ENCODE measurements at regions not wholly inside any gene's neighbourhood (a gene's known extent, or its start where the extent isn't known, plus 50 kb on each side); places are given as distances from the start of the nearest gene placed in this dataset.

- no peaks in the 10 kb centered on the region for H3K27me3 ChIP-seq (ENCODE audit: control insufficient read depth in 2 of 2, insufficient read depth in 2 of 2, low read length in 2 of 2)
- no peaks in the 10 kb centered on the region for H4K20me1 ChIP-seq (replicated peaks; ENCODE audit: control insufficient read depth, extremely low read depth, insufficient read depth, low read length)
- no peak overlapping the region for H3K27ac ChIP-seq (ENCODE audit: insufficient read depth, low read depth, low read length)
- H3K4me1 ChIP-seq (ENCODE audit: control insufficient read depth, extremely low read depth, insufficient read depth, low read length), result no peaks in the 10 kb centered on the region
- H3K36me3 ChIP-seq (ENCODE audit: control insufficient read depth in 2 of 2, extremely low read depth in 1 of 2, insufficient read depth in 2 of 2, low read length in 2 of 2), result no peaks in the 10 kb centered on the region
- H3K79me2 ChIP-seq (ENCODE audit: control insufficient read depth, insufficient read depth, low read length), result no peaks in the 10 kb centered on the region
- no peak overlapping the region for H3K9ac ChIP-seq (replicated peaks; ENCODE audit: extremely low read depth, insufficient read depth, low read length)
- TF ChIP-seq POLR2AphosphoS5 (IDR thresholded peaks at IDR 0.05; ENCODE audit: insufficient read depth, low read depth, low read length) (no peak), CTCF (IDR thresholded peaks at IDR 0.05; ENCODE audit: extremely low read depth in 1 of 2, insufficient read depth in 1 of 2, low read depth in 1 of 2, low read length in 2 of 2) (no peak), FOS (IDR thresholded peaks at IDR 0.05; ENCODE audit: borderline replicate concordance, insufficient read depth, low read length) (no peak)
- no peak overlapping the region for H2AFZ ChIP-seq (ENCODE audit: low read depth, low read length)
- FAIRE-seq (no peak), DNase-seq (ENCODE audit: low read depth, low spot score) (no peak)
- no peak overlapping the region for H3K4me2 ChIP-seq (ENCODE audit: insufficient read depth, low read length)
- peaks cover 2% of the 10 kb centered on the region for H3K9me3 ChIP-seq (replicated peaks; ENCODE audit: control insufficient read depth, insufficient read depth, low read length)
- CTCF ChIA-PET, result no interaction called here
- BruUV-seq (replicated peaks), result no TSS peak
- intact Hi-C loops (cut with micrococcal nuclease), result no loop called here
- no peaks in the 10 kb centered on the region for H3K9me1 ChIP-seq (replicated peaks; ENCODE audit: control insufficient read depth, extremely low read depth, insufficient read depth, low read length)
- no peak overlapping the region for H3K4me3 ChIP-seq (replicated peaks in 1 of 3; ENCODE audit: insufficient read depth in 1 of 3, low read depth in 1 of 3, low read length in 3 of 3)
- dilution Hi-C loops (cut with MboI; ENCODE audit: extremely low pct_ligation_motif_present, low sequenced_read_pairs), result no loop called here
- POLR2A ChIA-PET, result no interaction called here
These were observed 376.3 kb upstream of the PRMT6 start for GRCh38 chr1:106680216-106680615.

- BruUV-seq (replicated peaks), result no TSS peak
- H3K36me3 ChIP-seq (ENCODE audit: control insufficient read depth in 2 of 2, extremely low read depth in 1 of 2, insufficient read depth in 2 of 2, low read length in 2 of 2), result no peaks in the 10 kb centered on the region
- H3K4me3 ChIP-seq (replicated peaks in 1 of 3; ENCODE audit: insufficient read depth in 1 of 3, low read depth in 1 of 3, low read length in 3 of 3), result no peak overlapping the region
- H3K9me1 ChIP-seq (replicated peaks; ENCODE audit: control insufficient read depth, extremely low read depth, insufficient read depth, low read length), result no peaks in the 10 kb centered on the region
- no peak for TF ChIP-seq POLR2AphosphoS5 (IDR thresholded peaks at IDR 0.05; ENCODE audit: insufficient read depth, low read depth, low read length)
- no peak for DNase-seq (ENCODE audit: low read depth, low spot score)
- H3K4me1 ChIP-seq (ENCODE audit: control insufficient read depth, extremely low read depth, insufficient read depth, low read length), result no peaks in the 10 kb centered on the region
- ChIA-PET POLR2A (no interaction called here), CTCF (no interaction called here)
- no peaks in the 10 kb centered on the region for H3K27me3 ChIP-seq (ENCODE audit: control insufficient read depth in 2 of 2, insufficient read depth in 2 of 2, low read length in 2 of 2)
- no peak overlapping the region for H3K9ac ChIP-seq (replicated peaks; ENCODE audit: extremely low read depth, insufficient read depth, low read length)
- intact Hi-C loops (cut with micrococcal nuclease), result no loop called here
- no peak overlapping the region for H2AFZ ChIP-seq (ENCODE audit: low read depth, low read length)
- no peak overlapping the region for H3K27ac ChIP-seq (ENCODE audit: insufficient read depth, low read depth, low read length)
- no peak for FAIRE-seq
- no peak overlapping the region for H3K4me2 ChIP-seq (ENCODE audit: insufficient read depth, low read length)
- H3K79me2 ChIP-seq (ENCODE audit: control insufficient read depth, insufficient read depth, low read length), result no peaks in the 10 kb centered on the region
- H4K20me1 ChIP-seq (replicated peaks; ENCODE audit: control insufficient read depth, extremely low read depth, insufficient read depth, low read length), result no peaks in the 10 kb centered on the region
- dilution Hi-C loops (cut with MboI; ENCODE audit: extremely low pct_ligation_motif_present, low sequenced_read_pairs), result no loop called here
- peaks cover 2% of the 10 kb centered on the region for H3K9me3 ChIP-seq (replicated peaks; ENCODE audit: control insufficient read depth, insufficient read depth, low read length)
These were observed 375.6 kb upstream of the PRMT6 start for GRCh38 chr1:106680776-106681344.

Data from endothelial cell of umbilical vein (primary cell).